ENCODE measurements at regions not wholly inside any gene's neighbourhood (a gene's known extent, or its start where the extent isn't known, plus 50 kb on each side); places are given as distances from the start of the nearest gene placed in this dataset.

GRCh38 chr2:41718705-41719104 lies 329.1 kb upstream of the PKDCC start:
- POLR2A ChIA-PET, result interaction anchor here (0.7 kb wide), 1 partner anchor 9 kb away, joined by 3 read pairs; no protein-coding TSS in a partner anchor
- no TSS peak for BruUV-seq (replicated peaks)

GRCh38 chr2:41719756-41720155 lies 328.1 kb upstream of the PKDCC start:
- Histone ChIP-seq H3K9me3 (ENCODE audit: low read length) (no peaks in the 10 kb centered on the region), H3K4me1 (ENCODE audit: insufficient read depth, low read length, poor library complexity, severe bottlenecking) (peaks cover 5% of the 10 kb centered on the region), H3K4me2 (ENCODE audit: low read length) (no peak overlapping the region), H2AFZ (ENCODE audit: low read length) (no peak overlapping the region; the same call in 1 of the 2 replicates), H3K27ac (ENCODE audit: low read depth, low read length, poor library complexity, severe bottlenecking) (no peak overlapping the region), H3K4me3 (ENCODE audit: low read depth, low read length, poor library complexity, severe bottlenecking) (no peak overlapping the region), H3K36me3 (ENCODE audit: insufficient read depth, low read length) (no peaks in the 10 kb centered on the region), H3K9me2 (ENCODE audit: insufficient read depth, low read length) (0 out of 2 replicates have a peak, but pooled peaks cover 3% of the 10 kb centered on the region), H3K79me2 (ENCODE audit: insufficient read depth, low read depth, low read length) (no peaks in the 10 kb centered on the region), H4K20me1 (ENCODE audit: insufficient read depth, low read length) (no peaks in the 10 kb centered on the region)
- BruUV-seq (replicated peaks), result no TSS peak
- DNase-seq (ENCODE audit: low spot score), result no peak
- no peak for TF ChIP-seq EZH2phosphoT487 (IDR thresholded peaks at IDR 0.05; ENCODE audit: borderline replicate concordance, low read depth, low read length)
- TF ChIP-seq, protein P1, sequence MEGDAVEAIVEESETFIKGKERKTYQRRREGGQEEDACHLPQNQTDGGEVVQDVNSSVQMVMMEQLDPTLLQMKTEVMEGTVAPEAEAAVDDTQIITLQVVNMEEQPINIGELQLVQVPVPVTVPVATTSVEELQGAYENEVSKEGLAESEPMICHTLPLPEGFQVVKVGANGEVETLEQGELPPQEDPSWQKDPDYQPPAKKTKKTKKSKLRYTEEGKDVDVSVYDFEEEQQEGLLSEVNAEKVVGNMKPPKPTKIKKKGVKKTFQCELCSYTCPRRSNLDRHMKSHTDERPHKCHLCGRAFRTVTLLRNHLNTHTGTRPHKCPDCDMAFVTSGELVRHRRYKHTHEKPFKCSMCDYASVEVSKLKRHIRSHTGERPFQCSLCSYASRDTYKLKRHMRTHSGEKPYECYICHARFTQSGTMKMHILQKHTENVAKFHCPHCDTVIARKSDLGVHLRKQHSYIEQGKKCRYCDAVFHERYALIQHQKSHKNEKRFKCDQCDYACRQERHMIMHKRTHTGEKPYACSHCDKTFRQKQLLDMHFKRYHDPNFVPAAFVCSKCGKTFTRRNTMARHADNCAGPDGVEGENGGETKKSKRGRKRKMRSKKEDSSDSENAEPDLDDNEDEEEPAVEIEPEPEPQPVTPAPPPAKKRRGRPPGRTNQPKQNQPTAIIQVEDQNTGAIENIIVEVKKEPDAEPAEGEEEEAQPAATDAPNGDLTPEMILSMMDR (conservative IDR thresholded peaks at IDR 0.05; ENCODE audit: low read length), result no peak
- intact Hi-C loops (cut with micrococcal nuclease; ENCODE audit: unreplicated experiment), result no loop called here
- ChIA-PET CTCF (ENCODE audit: unreplicated experiment) (no interaction called here), POLR2A (no interaction called here)

More at GRCh38 chr2:41718705-41719104, 329.1 kb upstream of the PKDCC start:
- H3K4me1 ChIP-seq (ENCODE audit: insufficient read depth, low read length, poor library complexity, severe bottlenecking), result peaks cover 5% of the 10 kb centered on the region
- CTCF ChIA-PET (ENCODE audit: unreplicated experiment), result no interaction called here
- no peak overlapping the region for H2AFZ ChIP-seq (ENCODE audit: low read length)
- H3K27ac ChIP-seq (ENCODE audit: low read depth, low read length, poor library complexity, severe bottlenecking), result no peak overlapping the region
- no peaks in the 10 kb centered on the region for H4K20me1 ChIP-seq (ENCODE audit: insufficient read depth, low read length)
- H3K9me2 ChIP-seq (ENCODE audit: insufficient read depth, low read length), result 0 out of 2 replicates have a peak, but pooled peaks cover 3% of the 10 kb centered on the region
- no peak overlapping the region for H3K4me3 ChIP-seq (ENCODE audit: low read depth, low read length, poor library complexity, severe bottlenecking)
- no peak for TF ChIP-seq EZH2phosphoT487 (IDR thresholded peaks at IDR 0.05; ENCODE audit: borderline replicate concordance, low read depth, low read length)
- TF ChIP-seq, protein P1 (conservative IDR thresholded peaks at IDR 0.05; ENCODE audit: low read length), result no peak
- no peak for DNase-seq (ENCODE audit: low spot score)
- no peaks in the 10 kb centered on the region for H3K79me2 ChIP-seq (ENCODE audit: insufficient read depth, low read depth, low read length)
- no peaks in the 10 kb centered on the region for H3K9me3 ChIP-seq (ENCODE audit: low read length)
- H3K4me2 ChIP-seq (ENCODE audit: low read length), result no peak overlapping the region
- intact Hi-C loops (cut with micrococcal nuclease; ENCODE audit: unreplicated experiment), result no loop called here
- H3K36me3 ChIP-seq (ENCODE audit: insufficient read depth, low read length), result no peaks in the 10 kb centered on the region

GRCh38 chr2:41720331-41721251 lies 327.2 kb upstream of the PKDCC start:
- Histone ChIP-seq H3K4me3 (ENCODE audit: low read depth, low read length, poor library complexity, severe bottlenecking) (no peak overlapping the region), H3K4me1 (ENCODE audit: insufficient read depth, low read length, poor library complexity, severe bottlenecking) (peaks cover 5% of the 10 kb centered on the region), H3K9me2 (ENCODE audit: insufficient read depth, low read length) (0 out of 2 replicates have a peak, but pooled peaks cover 3% of the 10 kb centered on the region), H2AFZ (ENCODE audit: low read length) (no peak overlapping the region; the same call in 1 of the 2 replicates), H4K20me1 (ENCODE audit: insufficient read depth, low read length) (no peaks in the 10 kb centered on the region), H3K9me3 (ENCODE audit: low read length) (no peaks in the 10 kb centered on the region), H3K27ac (ENCODE audit: low read depth, low read length, poor library complexity, severe bottlenecking) (no peak overlapping the region), H3K4me2 (ENCODE audit: low read length) (no peak overlapping the region), H3K36me3 (ENCODE audit: insufficient read depth, low read length) (no peaks in the 10 kb centered on the region), H3K79me2 (ENCODE audit: insufficient read depth, low read depth, low read length) (no peaks in the 10 kb centered on the region)
- BruUV-seq (replicated peaks), result no TSS peak
- ChIA-PET CTCF (ENCODE audit: unreplicated experiment) (no interaction called here), POLR2A (interaction anchor here (0.6 kb wide), 1 partner anchor 1729 kb away, joined by 3 read pairs; no protein-coding TSS in a partner anchor)
- TF ChIP-seq, protein P1 (conservative IDR thresholded peaks at IDR 0.05; ENCODE audit: low read length), result no peak
- TF ChIP-seq EZH2phosphoT487 (IDR thresholded peaks at IDR 0.05; ENCODE audit: borderline replicate concordance, low read depth, low read length), result no peak
- intact Hi-C loops (cut with micrococcal nuclease; ENCODE audit: unreplicated experiment), result no loop called here
- no peak for DNase-seq (ENCODE audit: low spot score)
